ENCODE measurements at regions not wholly inside any gene's neighbourhood (a gene's known extent, or its start where the extent isn't known, plus 50 kb on each side); places are given as distances from the start of the nearest gene placed in this dataset.

DNA sequence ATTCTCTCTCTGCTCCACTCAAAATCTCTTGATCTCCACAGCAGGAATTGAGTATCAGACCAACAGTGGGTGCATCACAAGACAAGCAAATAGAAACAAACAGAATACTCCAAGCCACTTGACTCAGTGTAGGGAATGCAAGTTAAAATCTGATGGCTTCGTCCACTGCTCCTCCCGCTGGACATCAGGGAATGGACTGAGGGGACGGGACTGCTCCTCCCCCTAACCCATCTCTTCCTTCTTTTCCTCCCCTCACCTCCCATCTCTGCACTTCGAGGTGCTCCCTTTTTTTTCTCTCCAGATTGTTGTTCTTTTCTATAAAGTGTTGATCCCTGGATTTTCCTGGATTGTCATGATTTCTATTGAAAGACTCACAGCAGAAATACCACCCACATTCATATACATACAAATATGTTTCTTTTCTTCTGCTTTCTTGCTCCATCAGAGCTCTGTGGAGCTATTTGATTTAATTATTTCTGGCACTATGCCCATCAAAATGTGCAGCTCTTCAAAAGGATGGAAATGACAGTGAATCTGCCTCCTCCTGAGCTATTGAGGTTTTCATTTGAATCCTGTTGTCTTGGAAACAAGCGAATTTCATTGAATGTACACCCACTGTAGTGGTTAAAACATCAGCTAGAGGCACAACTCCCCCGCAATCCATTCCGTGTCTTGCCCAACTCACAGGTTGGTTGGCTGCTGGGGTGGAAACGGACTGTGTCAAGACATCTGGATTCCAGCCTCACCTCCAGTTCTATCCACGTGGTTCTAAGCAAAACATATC, 199.7 kb downstream of the SPTSSA start:
- intact Hi-C loops (cut with DNase I) = no loop called here
- no peaks in the 10 kb centered on the region for H3K4me1 ChIP-seq
- DNase-seq (no peak), ATAC-seq (no peak), FAIRE-seq (no peak)
- no peaks in the 10 kb centered on the region for H3K36me3 ChIP-seq
- TF ChIP-seq, protein P1, sequence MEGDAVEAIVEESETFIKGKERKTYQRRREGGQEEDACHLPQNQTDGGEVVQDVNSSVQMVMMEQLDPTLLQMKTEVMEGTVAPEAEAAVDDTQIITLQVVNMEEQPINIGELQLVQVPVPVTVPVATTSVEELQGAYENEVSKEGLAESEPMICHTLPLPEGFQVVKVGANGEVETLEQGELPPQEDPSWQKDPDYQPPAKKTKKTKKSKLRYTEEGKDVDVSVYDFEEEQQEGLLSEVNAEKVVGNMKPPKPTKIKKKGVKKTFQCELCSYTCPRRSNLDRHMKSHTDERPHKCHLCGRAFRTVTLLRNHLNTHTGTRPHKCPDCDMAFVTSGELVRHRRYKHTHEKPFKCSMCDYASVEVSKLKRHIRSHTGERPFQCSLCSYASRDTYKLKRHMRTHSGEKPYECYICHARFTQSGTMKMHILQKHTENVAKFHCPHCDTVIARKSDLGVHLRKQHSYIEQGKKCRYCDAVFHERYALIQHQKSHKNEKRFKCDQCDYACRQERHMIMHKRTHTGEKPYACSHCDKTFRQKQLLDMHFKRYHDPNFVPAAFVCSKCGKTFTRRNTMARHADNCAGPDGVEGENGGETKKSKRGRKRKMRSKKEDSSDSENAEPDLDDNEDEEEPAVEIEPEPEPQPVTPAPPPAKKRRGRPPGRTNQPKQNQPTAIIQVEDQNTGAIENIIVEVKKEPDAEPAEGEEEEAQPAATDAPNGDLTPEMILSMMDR (IDR thresholded peaks at IDR 0.05) = no peak
- no peaks in the 10 kb centered on the region for H3K9me3 ChIP-seq
- no peak overlapping the region for H3K4me3 ChIP-seq
- 72 to 81% methylated on average over 9 of the region's 9 CpGs for WGBS, 2 donors
- no peak overlapping the region for H3K27ac ChIP-seq
- no peaks in the 10 kb centered on the region for H3K27me3 ChIP-seq

DNA sequence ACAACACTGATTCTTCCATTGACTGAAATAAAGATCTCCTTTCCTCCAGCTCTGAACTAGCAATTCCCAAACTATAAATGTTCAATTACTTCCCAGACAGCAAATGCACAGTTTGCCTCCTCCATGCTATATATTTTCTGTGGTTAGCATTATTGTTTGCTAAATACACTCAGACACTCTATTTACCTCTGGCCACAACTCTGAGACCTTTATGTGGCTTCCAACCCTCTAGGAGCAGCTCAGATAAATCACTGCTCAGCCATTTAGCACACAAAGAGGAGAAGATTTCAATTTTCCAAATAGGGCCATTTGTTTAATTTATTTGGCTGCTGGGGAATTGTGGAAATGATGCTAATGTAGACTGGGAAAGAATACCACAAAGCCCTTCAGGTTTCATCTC, 202.0 kb downstream of the SPTSSA start:
- no peaks in the 10 kb centered on the region for H3K4me1 ChIP-seq
- intact Hi-C loops (cut with DNase I) = no loop called here
- H3K9me3 ChIP-seq = no peaks in the 10 kb centered on the region
- ATAC-seq = no peak
- FAIRE-seq = no peak
- TF ChIP-seq, protein P1 (IDR thresholded peaks at IDR 0.05) = no peak
- DNase-seq = no peak
- H3K27me3 ChIP-seq = no peaks in the 10 kb centered on the region
- H3K27ac ChIP-seq = no peak overlapping the region
- H3K36me3 ChIP-seq = no peaks in the 10 kb centered on the region
- no peak overlapping the region for H3K4me3 ChIP-seq

DNA sequence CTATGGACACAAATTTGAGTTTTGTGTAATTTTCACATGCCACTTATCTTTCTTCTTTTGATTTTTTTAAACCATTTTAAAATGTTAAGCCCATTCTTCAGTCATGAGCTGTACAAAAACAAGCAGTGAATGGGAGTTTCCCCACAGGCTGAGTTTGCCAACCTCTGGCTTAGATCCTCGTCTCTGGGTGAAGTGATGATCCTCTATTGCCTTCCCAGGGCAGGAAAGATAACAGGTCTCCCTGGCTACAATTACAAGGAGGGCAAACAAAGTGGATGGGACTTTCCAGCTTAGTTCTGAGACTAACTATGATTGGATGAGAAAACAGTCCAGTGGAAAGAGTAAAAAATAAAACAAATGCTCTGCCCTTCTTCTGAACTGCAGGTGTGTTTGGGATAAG, 203.7 kb downstream of the SPTSSA start:
- Histone ChIP-seq H3K9me3 (no peaks in the 10 kb centered on the region), H3K27me3 (no peaks in the 10 kb centered on the region), H3K4me3 (no peak overlapping the region), H3K4me1 (no peaks in the 10 kb centered on the region), H3K36me3 (no peaks in the 10 kb centered on the region), H3K27ac (peak overlapping the region in 1 of 4 donors; percentile 40)
- FAIRE-seq (no peak), ATAC-seq (peak in 3 of 4 donors; percentile 82 to 90 (median 84)), DNase-seq (peak in 1 of 6 donors; percentile 31)
- intact Hi-C loops (cut with DNase I) = no loop called here
- 5 to 10% methylated on average over 1 of the region's 1 CpG for WGBS, 2 donors
- TF ChIP-seq, protein P1 (IDR thresholded peaks at IDR 0.05) = no peak

DNA sequence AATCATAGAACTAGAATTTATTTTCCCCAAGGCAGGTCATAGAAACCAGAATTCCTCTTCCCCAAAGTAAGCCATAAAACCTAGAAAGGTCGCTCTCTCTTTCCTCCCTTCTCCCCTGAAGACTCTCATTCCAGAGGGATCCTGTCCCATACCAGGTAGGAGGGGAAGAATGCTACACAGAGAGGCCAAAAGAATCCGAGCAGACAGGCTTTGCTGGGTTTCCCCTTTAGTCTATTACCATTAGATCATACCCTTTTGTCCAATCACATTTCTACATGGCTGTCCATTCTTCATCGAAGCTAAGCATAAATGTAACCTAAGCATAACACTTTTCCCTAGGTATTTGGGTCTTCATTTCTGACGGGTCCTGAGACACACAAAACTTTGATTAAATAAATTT, 204.5 kb downstream of the SPTSSA start:
- TF ChIP-seq, protein P1 (IDR thresholded peaks at IDR 0.05) = no peak
- no peaks in the 10 kb centered on the region for H3K4me1 ChIP-seq
- intact Hi-C loops (cut with DNase I) = no loop called here
- no peaks in the 10 kb centered on the region for H3K27me3 ChIP-seq
- H3K36me3 ChIP-seq = no peaks in the 10 kb centered on the region
- H3K9me3 ChIP-seq = no peaks in the 10 kb centered on the region
- peak overlapping the region in 1 of 4 donors; percentile 40 for H3K27ac ChIP-seq
- peak in 3 of 4 donors; percentile 36 to 76 (median 63) for ATAC-seq
- 47 to 55% methylated on average over 4 of the region's 4 CpGs for WGBS, 2 donors
- FAIRE-seq = no peak
- no peak overlapping the region for H3K4me3 ChIP-seq
- DNase-seq = no peak

DNA sequence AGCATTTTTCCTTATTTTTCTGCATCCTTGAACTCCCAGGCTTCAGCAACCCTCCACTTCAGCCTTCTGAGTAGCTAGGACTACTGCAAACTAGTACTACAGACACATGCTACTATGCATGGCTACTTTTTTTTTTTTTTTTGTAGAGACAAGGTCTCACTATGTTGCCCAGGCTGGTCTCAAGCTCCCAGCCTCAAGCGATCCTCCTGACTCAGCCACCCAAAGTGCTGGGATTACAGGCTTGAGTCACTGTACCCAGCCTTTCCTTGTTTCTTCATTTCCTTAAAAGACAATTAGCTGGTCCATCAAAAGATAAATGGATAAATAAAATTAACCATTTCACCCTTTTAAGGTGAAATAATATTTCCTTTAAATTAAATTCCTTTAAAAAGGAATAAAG, 205.8 kb downstream of the SPTSSA start:
- H3K4me1 ChIP-seq = no peaks in the 10 kb centered on the region
- no peak for DNase-seq
- H3K27ac ChIP-seq = no peak overlapping the region
- intact Hi-C loops (cut with DNase I) = no loop called here
- TF ChIP-seq, protein P1 (IDR thresholded peaks at IDR 0.05) = no peak
- no peak for FAIRE-seq
- H3K4me3 ChIP-seq = no peak overlapping the region
- 89 to 100% methylated on average over 1 of the region's 1 CpG for WGBS, 2 donors
- ATAC-seq = no peak
- H3K36me3 ChIP-seq = no peaks in the 10 kb centered on the region
- no peaks in the 10 kb centered on the region for H3K9me3 ChIP-seq
- H3K27me3 ChIP-seq = no peaks in the 10 kb centered on the region

Measured in pancreas (tissue), 10 donors.